HEK293T (cell line): ENCODE measurements at regions not wholly inside any gene's neighbourhood (a gene's known extent, or its start where the extent isn't known, plus 50 kb on each side); places are given as distances from the start of the nearest gene placed in this dataset.
"Not testable (repeated sequence)": the region's sequence is repeated elsewhere in the genome, so short reads cannot be mapped to it uniquely, and the experiment has no call there.

Experiments
- CTCF ChIA-PET: fragments of 350-600 bp; formaldehyde crosslinking; extraction: SDS; loops from one replicate; lab custom pipeline; 2021; ENCODE audit warnings: antibody characterized with exemption, inconsistent platforms; lab: Yijun Ruan, JAX
- POLR2A ChIA-PET: fragments of 350-600 bp; formaldehyde crosslinking; extraction: SDS; loops from one replicate; lab custom pipeline; 2020; ENCODE audit warnings: antibody characterized with exemption, inconsistent platforms; lab: Yijun Ruan, JAX
- DNase-seq: peaks from one replicate; pipeline ENCODE4 v3.0.0; 2012; ENCODE audit warnings: mixed read lengths; ENCODE audit errors: extremely low spot score
- ARNT ChIP-seq: fragments of 450-650 bp; IDR thresholded peaks from 2 replicates; pipeline ENCODE4 v1.6.1; 2017; ENCODE audit warnings: mild to moderate bottlenecking
- BHLHE40 ChIP-seq: fragments of 450-650 bp; IDR thresholded peaks from 2 replicates; pipeline ENCODE4 v1.6.1; 2016; ENCODE audit warnings: mild to moderate bottlenecking, moderate library complexity, borderline replicate concordance
- CTBP1 ChIP-seq: fragments of 450-650 bp; IDR thresholded peaks from 2 replicates; pipeline ENCODE4 v1.6.1; 2016; ENCODE audit warnings: borderline replicate concordance
- ELF4 ChIP-seq: fragments of 450-650 bp; IDR thresholded peaks from 2 replicates; pipeline ENCODE4 v1.6.1; 2017; ENCODE audit warnings: antibody characterized with exemption
- FOXA1 ChIP-seq: fragments of 450-650 bp; IDR thresholded peaks from 2 replicates; pipeline ENCODE4 v1.6.1; 2016; ENCODE audit warnings: mild to moderate bottlenecking
- FOXK2 ChIP-seq: fragments of 450-650 bp; IDR thresholded peaks from 2 replicates; pipeline ENCODE4 v1.6.1; 2016; ENCODE audit warnings: mild to moderate bottlenecking
- FOXM1 ChIP-seq: fragments of 450-650 bp; IDR thresholded peaks from 2 replicates; pipeline ENCODE4 v1.6.1; 2017; ENCODE audit warnings: mild to moderate bottlenecking, borderline replicate concordance
- HDGF ChIP-seq: fragments of 450-650 bp; IDR thresholded peaks from 2 replicates; pipeline ENCODE4 v1.6.1; 2017; ENCODE audit warnings: antibody characterized with exemption, borderline replicate concordance
- L3MBTL2 ChIP-seq: fragments of 450-650 bp; conservative IDR thresholded peaks from 2 replicates; pipeline ENCODE4 v1.6.1; 2016; ENCODE audit warnings: mild to moderate bottlenecking
- LEF1 ChIP-seq: fragments of 450-650 bp; IDR thresholded peaks from 2 replicates; pipeline ENCODE4 v1.6.1; 2017; ENCODE audit warnings: mild to moderate bottlenecking, borderline replicate concordance
- NFRKB ChIP-seq: fragments of 450-650 bp; IDR thresholded peaks from 2 replicates; pipeline ENCODE4 v1.6.1; 2016; ENCODE audit warnings: mild to moderate bottlenecking, moderate library complexity
- PKNOX1 ChIP-seq: fragments of 450-650 bp; IDR thresholded peaks from 2 replicates; pipeline ENCODE4 v1.6.1; 2016
- SP1 ChIP-seq: fragments of 450-650 bp; IDR thresholded peaks from 2 replicates; pipeline ENCODE4 v1.6.1; 2017
- SUZ12 ChIP-seq: fragments of 450-650 bp; IDR thresholded peaks from 2 replicates; pipeline ENCODE4 v1.6.1; 2016; ENCODE audit warnings: mild to moderate bottlenecking
- TARDBP ChIP-seq: fragments of 450-650 bp; IDR thresholded peaks from 2 replicates; pipeline ENCODE4 v1.6.1; 2016
- ZNF384 ChIP-seq: fragments of 450-650 bp; IDR thresholded peaks from 2 replicates; pipeline ENCODE4 v1.6.1; 2016

- POLR2A ChIA-PET = no interaction called here
- DNase-seq = no peak
- CTCF ChIA-PET = no interaction called here
- TF ChIP-seq HDGF (no peak), PKNOX1 (no peak), CTBP1 (no peak)
Observed at GRCh38 chr10:45152726-45153125, 152.0 kb downstream of the ZNF22 start.

- POLR2A ChIA-PET = no interaction called here
- DNase-seq = no peak
- CTCF ChIA-PET = no interaction called here
- TF ChIP-seq HDGF = no peak
- no peak for TF ChIP-seq ZNF384
- TF ChIP-seq CTBP1 = no peak
- TF ChIP-seq PKNOX1 = peak; percentile 49; the same call in 1 of the 2 replicates
- no peak for TF ChIP-seq FOXM1
- no peak for TF ChIP-seq FOXA1
- TF ChIP-seq BHLHE40 = no peak
- TF ChIP-seq TARDBP = no peak
Observed at GRCh38 chr10:45154502-45154901, 153.8 kb downstream of the ZNF22 start.

- no peak for DNase-seq
- TF ChIP-seq BHLHE40 (no peak), ELF4 (no peak), L3MBTL2 (no peak), SUZ12 (no peak)
- ChIA-PET CTCF (no interaction called here), POLR2A (no interaction called here)
Observed at GRCh38 chr10:45155784-45156183, 155.1 kb downstream of the ZNF22 start.

GRCh38 chr10:45160271-45160670 lies 155.1 kb downstream of the OR13A1 start:
- TF ChIP-seq ARNT (no peak), FOXM1 (no peak), L3MBTL2 (no peak), ELF4 (no peak), PKNOX1 (no peak), FOXA1 (no peak), SP1 (no peak), FOXK2 (no peak), CTBP1 (no peak), ZNF384 (no peak), TARDBP (no peak), HDGF (no peak), NFRKB (no peak), SUZ12 (no peak), BHLHE40 (no peak), LEF1 (no peak)
- ChIA-PET CTCF (no interaction called here), POLR2A (no interaction called here)
- no peak for DNase-seq

- ChIA-PET CTCF (no interaction called here), POLR2A (no interaction called here)
- TF ChIP-seq HDGF (no peak), PKNOX1 (no peak), ZNF384 (no peak), NFRKB (no peak), LEF1 (no peak), SUZ12 (no peak), TARDBP (no peak), FOXA1 (no peak), BHLHE40 (no peak), SP1 (no peak), FOXK2 (no peak), ELF4 (no peak), FOXM1 (no peak), ARNT (no peak)
- DNase-seq = no peak
Observed at GRCh38 chr10:45163315-45163975, 152.0 kb downstream of the OR13A1 start.

- CTCF ChIA-PET, POLR2A ChIA-PET, DNase-seq: not testable (repeated sequence)
Observed at GRCh38 chr10:45175520-45176118, 139.8 kb downstream of the OR13A1 start.

GRCh38 chr10:45179691-45180090 lies 135.7 kb downstream of the OR13A1 start:
- POLR2A ChIA-PET = no interaction called here
- no peak for TF ChIP-seq FOXA1
- TF ChIP-seq NFRKB = no peak
- no peak for TF ChIP-seq L3MBTL2
- no peak for TF ChIP-seq PKNOX1
- no peak for TF ChIP-seq ARNT
- no peak for TF ChIP-seq CTBP1
- TF ChIP-seq TARDBP = no peak
- TF ChIP-seq FOXM1 = no peak
- TF ChIP-seq LEF1 = no peak
- TF ChIP-seq ELF4 = no peak
- TF ChIP-seq SP1 = no peak
- CTCF ChIA-PET = no interaction called here
- no peak for DNase-seq
